ENCODE measurements at regions not wholly inside any gene's neighbourhood (a gene's known extent, or its start where the extent isn't known, plus 50 kb on each side); places are given as distances from the start of the nearest gene placed in this dataset.

- TF ChIP-seq CTCF (IDR thresholded peaks at IDR 0.05): no peak
- TF ChIP-seq RCOR1 (IDR thresholded peaks at IDR 0.05; ENCODE audit: low read depth, low read length): no peak
- TF ChIP-seq, protein P1, sequence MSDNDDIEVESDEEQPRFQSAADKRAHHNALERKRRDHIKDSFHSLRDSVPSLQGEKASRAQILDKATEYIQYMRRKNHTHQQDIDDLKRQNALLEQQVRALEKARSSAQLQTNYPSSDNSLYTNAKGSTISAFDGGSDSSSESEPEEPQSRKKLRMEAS (IDR thresholded peaks at IDR 0.05): no peak
- no peak for TF ChIP-seq POLR2AphosphoS2 (conservative IDR thresholded peaks at IDR 0.05; ENCODE audit: low read length)
- TF ChIP-seq MAZ (IDR thresholded peaks at IDR 0.05; ENCODE audit: borderline replicate concordance, low read depth, low read length): no peak
- TF ChIP-seq POLR2A (IDR thresholded peaks at IDR 0.05; ENCODE audit: low read length): no peak
- TF ChIP-seq EP300 (IDR thresholded peaks at IDR 0.05): no peak
- TF ChIP-seq CBX2 (IDR thresholded peaks at IDR 0.05; ENCODE audit: borderline replicate concordance, low read depth): no peak
- TF ChIP-seq, protein P2, sequence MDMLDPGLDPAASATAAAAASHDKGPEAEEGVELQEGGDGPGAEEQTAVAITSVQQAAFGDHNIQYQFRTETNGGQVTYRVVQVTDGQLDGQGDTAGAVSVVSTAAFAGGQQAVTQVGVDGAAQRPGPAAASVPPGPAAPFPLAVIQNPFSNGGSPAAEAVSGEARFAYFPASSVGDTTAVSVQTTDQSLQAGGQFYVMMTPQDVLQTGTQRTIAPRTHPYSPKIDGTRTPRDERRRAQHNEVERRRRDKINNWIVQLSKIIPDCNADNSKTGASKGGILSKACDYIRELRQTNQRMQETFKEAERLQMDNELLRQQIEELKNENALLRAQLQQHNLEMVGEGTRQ (IDR thresholded peaks at IDR 0.05): no peak
- TF ChIP-seq E2F6 (IDR thresholded peaks at IDR 0.05; ENCODE audit: borderline replicate concordance, low read depth): no peak
- TF ChIP-seq, protein P3, sequence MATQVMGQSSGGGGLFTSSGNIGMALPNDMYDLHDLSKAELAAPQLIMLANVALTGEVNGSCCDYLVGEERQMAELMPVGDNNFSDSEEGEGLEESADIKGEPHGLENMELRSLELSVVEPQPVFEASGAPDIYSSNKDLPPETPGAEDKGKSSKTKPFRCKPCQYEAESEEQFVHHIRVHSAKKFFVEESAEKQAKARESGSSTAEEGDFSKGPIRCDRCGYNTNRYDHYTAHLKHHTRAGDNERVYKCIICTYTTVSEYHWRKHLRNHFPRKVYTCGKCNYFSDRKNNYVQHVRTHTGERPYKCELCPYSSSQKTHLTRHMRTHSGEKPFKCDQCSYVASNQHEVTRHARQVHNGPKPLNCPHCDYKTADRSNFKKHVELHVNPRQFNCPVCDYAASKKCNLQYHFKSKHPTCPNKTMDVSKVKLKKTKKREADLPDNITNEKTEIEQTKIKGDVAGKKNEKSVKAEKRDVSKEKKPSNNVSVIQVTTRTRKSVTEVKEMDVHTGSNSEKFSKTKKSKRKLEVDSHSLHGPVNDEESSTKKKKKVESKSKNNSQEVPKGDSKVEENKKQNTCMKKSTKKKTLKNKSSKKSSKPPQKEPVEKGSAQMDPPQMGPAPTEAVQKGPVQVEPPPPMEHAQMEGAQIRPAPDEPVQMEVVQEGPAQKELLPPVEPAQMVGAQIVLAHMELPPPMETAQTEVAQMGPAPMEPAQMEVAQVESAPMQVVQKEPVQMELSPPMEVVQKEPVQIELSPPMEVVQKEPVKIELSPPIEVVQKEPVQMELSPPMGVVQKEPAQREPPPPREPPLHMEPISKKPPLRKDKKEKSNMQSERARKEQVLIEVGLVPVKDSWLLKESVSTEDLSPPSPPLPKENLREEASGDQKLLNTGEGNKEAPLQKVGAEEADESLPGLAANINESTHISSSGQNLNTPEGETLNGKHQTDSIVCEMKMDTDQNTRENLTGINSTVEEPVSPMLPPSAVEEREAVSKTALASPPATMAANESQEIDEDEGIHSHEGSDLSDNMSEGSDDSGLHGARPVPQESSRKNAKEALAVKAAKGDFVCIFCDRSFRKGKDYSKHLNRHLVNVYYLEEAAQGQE (IDR thresholded peaks at IDR 0.05): no peak
- TF ChIP-seq PHF8 (IDR thresholded peaks at IDR 0.05; ENCODE audit: borderline replicate concordance, low read depth): no peak
- TF ChIP-seq JUN (IDR thresholded peaks at IDR 0.05): no peak
These were observed 185.9 kb downstream of the C16orf95 start for GRCh38 chr16:87131061-87131995.

Data from A549 (cell line).